SH-SY5Y (cell line): ENCODE measurements at regions not wholly inside any gene's neighbourhood (a gene's known extent, or its start where the extent isn't known, plus 50 kb on each side); places are given as distances from the start of the nearest gene placed in this dataset.

ENCODE experiments used
- GATA2 ChIP-seq: IDR thresholded peaks from 2 replicates; pipeline ENCODE4 v1.6.1; 2011; ENCODE audit warnings: mild to moderate bottlenecking, low read depth, low read length
- GATA3 ChIP-seq: IDR thresholded peaks from 2 replicates; pipeline ENCODE4 v1.6.1; 2011; ENCODE audit warnings: low read depth, mild to moderate bottlenecking, low read length, moderate library complexity

DNA sequence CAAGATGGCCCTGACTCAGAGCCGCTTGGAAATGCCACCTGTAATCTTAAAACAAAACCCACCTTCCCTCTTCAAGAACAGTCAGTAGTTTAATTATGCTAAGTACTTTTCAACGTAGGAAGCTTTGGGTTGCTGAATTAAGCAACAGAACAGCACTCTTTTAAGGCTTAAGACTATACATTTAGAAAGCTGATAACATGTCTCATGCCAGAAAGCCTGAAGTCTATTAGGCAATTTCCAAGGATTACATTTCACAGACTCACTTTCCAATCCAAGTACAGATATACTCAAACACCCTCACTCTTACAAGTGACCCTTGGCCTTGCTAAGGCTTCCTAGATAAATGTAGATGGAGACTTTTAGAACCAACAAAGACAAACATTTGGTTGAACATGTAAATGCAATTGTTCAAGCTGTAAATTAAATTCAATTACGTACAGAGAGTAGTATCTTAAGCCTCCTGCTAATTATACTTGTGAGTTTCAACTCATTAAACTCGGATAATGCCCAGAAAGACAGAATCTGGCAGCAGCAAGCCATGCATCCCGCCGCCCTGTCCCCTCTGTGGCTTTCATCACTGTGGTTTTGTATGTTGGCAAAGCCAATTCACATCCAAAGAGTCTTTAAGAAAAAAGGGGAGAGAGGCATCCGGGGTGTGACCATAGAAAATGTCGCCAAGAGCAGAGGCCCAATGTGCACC is 283.1 kb upstream of the NRP1 start:
- TF ChIP-seq GATA2 (no peak), GATA3 (no peak)

DNA sequence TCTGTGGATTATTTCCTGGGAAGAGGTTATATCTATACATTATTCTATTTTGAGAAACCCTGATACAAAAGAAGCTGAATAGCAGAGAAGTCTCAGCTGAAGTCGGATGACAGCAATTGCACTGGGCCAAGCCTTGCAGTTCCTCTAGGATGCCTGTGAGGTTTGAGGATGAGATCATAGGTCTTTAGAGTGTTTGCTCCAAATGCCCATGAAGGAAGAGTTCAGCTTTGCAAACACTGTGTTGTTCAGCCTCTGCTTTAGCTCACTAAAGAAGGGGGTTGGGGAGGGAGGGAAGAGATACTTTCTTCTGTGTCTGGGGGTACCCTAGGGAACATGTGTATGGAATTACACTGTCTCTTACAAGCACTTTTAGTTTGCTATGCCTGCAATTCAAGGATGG is 282.5 kb upstream of the NRP1 start:
- TF ChIP-seq GATA3 (no peak), GATA2 (no peak)

DNA sequence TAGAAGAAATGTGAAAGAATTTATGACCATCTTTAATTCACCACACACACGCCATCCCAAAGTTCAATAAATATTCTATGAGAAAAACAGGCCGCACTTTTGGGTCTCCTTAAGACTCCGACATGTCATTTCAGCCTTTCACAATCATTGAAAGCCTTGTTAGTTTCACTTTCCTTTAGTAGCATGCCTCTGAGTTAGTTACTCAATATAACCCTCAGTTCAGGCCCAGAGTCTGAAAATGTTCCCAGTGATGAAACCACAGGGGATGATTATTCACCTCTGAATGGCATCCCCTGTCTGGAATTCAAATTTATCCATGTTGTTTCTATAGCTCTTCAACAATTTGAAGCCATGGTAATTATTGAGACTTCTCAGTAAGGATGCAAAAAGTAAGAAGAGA is 278.1 kb upstream of the NRP1 start:
- no peak for TF ChIP-seq GATA3
- TF ChIP-seq GATA2, result no peak

GRCh38 chr10:33612116-33612515 is 277.6 kb upstream of the NRP1 start:
- no peak for TF ChIP-seq GATA3
- TF ChIP-seq GATA2, result no peak

- TF ChIP-seq GATA2 (no peak), GATA3 (no peak)
These were observed 277.0 kb upstream of the NRP1 start for GRCh38 chr10:33611423-33611822.

DNA sequence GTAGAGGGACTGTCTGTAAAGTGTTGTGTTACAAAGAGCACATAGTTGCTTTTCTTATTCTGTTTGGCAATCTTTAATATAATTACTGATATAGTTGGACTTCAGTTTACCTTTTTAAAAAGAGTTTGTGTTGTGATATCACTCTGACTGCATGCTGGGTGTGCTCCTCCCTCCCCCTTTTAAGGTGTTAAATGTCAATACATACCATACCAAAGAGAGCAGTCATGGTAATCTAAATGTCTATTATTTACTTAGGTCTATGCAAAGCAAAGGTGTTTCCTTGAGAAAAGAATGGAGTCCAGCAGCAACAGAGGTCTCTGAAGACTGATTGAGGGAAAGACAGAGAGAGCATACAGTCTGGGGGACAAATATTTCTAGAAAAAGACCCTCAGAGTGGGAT is 275.1 kb upstream of the NRP1 start:
- TF ChIP-seq GATA3 (no peak), GATA2 (no peak)

DNA sequence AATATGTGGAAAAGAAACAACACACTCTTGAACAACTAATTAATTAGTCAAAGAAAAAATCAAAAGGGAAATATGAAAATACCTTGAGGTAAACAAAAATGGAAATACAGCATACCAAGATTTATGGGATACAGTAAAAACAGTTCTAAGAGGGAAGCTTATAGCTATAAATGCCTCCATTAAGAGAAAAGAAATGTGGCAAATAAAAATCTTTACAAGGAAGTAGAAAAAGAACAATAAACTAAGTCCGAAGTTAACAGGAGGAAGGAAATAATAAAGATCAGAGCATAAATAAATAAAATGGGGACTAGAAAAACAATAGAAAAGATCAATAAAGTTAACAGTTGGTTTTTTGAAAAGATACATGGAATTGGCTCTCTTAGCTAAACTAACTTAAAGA is 267.8 kb upstream of the NRP1 start:
- TF ChIP-seq GATA2, result no peak
- TF ChIP-seq GATA3, result no peak

DNA sequence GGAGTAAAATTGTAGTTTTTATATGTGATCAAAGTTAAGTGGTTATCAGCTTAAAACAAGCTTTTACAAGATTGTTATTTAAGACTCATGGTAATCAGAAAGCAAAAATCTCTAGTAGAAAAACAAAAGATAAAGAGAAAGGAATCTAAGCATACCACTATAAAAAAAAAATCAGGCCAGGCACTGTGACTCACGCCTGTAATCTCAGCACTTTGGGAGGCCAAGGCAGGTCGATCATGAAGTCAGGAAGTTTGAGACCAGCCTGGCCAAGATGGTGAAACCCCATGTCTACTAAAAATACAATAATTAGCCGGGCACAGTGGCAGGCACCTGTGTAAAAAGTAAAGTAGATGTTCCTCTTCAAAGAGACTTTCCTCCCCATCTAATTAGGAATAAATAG is 265.9 kb upstream of the NRP1 start:
- no peak for TF ChIP-seq GATA3
- no peak for TF ChIP-seq GATA2

DNA sequence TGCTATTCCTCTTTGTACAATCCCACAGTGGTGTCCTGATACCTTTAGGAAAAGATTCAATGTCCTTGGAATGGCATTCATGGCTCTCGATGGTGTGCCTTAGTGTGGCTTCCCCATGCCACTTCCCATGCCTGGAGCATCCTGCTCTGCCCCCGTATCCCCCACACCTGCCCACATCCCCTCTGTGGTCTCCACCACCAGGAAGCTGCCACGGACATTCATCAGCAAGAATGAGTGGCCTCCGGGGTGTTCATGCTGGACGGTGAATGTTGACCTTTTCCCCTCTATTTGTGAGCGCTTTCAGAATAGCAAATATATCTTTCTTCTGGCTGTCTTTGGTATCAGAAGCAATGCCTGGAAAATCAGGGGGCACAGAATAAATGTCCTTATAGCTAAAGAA is 262.0 kb upstream of the NRP1 start:
- no peak for TF ChIP-seq GATA3
- no peak for TF ChIP-seq GATA2

DNA sequence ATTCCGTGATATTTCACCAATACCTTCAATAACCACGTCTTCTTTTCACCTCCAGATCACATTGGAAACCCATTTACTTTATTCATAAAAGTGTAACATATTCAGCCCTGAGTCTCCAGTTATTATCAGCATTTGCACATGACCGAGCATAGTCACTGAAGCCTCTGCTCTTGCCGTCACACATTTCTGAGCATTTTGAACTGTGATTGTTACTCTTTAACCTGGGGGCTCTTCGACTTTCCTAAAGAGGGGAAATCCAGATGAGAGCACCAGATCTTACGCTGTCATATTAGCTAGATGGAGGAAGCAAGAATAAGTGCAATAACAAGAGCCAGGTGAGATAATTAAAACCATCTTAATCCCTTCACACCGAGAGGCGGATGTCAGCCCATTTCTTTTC is 260.0 kb upstream of the NRP1 start:
- TF ChIP-seq GATA2 (no peak), GATA3 (no peak)

GRCh38 chr10:33588974-33589600 is 254.6 kb upstream of the NRP1 start:
- no peak for TF ChIP-seq GATA2
- TF ChIP-seq GATA3, result no peak

GRCh38 chr10:33579996-33580395 is 245.5 kb upstream of the NRP1 start:
- TF ChIP-seq GATA2, result no peak
- TF ChIP-seq GATA3, result no peak

DNA sequence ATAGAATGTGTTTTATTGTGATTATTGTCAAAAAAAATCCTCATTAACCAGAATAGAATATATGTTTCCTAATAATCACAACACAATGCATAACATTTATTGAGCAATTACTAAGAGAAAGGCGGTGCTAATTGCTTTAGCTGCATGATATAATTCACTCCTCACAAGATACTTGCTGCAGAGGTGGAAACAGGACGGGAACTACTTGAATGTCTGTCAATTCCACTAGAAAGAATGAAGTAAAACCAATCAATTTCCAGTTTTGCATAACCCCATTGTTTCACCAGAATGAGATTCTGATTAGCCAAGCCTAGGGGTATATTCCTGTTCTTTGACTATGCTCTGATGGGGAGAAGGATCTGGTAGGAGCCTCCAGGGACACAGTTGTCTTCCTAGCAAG is 239.1 kb upstream of the NRP1 start:
- TF ChIP-seq GATA2 (no peak), GATA3 (no peak)

- no peak for TF ChIP-seq GATA2
- no peak for TF ChIP-seq GATA3
These were observed 237.1 kb upstream of the NRP1 start for GRCh38 chr10:33571616-33572015.

DNA sequence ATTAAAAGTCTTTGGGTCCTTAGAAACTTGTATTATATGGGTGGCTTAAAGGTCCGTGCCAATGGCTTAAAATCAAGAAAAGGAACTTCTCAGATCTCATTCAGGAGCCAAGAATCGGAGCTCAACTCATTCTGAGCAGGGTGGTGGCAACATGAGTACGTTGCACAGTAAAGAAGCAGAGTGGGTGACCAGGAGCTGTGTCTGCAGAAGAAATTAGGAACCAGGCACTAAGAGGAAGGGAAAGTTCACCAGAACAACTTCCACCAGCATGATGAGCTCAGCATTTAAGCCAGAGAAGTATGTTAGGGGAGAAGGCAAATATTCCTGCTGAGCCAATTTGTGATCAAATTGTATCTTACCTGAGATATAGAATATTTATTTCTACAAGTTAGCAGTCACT is 236.0 kb upstream of the NRP1 start:
- TF ChIP-seq GATA2 (no peak), GATA3 (no peak)

DNA sequence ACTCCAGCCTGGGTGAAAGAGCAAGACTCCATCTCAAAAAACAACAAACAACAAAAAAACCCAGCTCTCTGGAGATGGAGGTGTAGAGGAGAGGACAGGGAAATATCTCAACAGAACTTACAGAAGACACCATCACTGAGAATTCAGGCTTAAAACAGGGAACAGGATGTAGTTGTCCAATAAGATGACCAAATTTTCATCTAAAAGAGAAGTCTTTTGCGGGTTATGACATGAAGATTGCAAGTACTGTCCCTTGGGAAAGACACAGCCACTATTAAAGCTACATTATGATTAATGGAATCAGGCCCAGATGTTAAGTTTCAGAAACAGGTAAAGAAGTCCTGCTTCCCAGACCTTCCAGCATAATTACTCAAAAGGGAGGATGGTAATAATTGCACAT is 235.2 kb upstream of the NRP1 start:
- TF ChIP-seq GATA2 (no peak), GATA3 (no peak)

GRCh38 chr10:33566426-33566825 is 232.0 kb upstream of the NRP1 start:
- TF ChIP-seq GATA2, result no peak
- no peak for TF ChIP-seq GATA3
